ENCODE measurements at regions not wholly inside any gene's neighbourhood (a gene's known extent, or its start where the extent isn't known, plus 50 kb on each side); places are given as distances from the start of the nearest gene placed in this dataset.

DNA sequence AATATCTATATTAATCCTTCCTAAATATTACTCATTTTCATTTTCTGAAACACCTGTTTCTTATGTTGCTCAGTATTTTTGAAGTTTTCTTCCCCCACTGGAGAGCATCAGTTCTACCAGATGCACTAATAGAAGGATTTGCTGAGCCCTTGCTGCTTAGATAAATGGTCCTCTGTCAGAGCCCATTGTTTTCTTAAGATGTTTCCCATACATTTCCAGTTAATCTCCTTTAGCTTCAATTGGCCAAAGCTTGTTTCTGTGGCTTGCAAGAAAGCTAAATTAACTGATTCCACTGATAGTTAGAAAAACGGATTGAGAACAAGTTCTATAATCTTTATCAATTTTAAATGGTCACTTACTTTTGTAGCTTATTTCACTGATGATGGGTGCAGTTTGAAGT is 1425.5 kb downstream of the PCDH18 start:
- TF ChIP-seq, protein P1, sequence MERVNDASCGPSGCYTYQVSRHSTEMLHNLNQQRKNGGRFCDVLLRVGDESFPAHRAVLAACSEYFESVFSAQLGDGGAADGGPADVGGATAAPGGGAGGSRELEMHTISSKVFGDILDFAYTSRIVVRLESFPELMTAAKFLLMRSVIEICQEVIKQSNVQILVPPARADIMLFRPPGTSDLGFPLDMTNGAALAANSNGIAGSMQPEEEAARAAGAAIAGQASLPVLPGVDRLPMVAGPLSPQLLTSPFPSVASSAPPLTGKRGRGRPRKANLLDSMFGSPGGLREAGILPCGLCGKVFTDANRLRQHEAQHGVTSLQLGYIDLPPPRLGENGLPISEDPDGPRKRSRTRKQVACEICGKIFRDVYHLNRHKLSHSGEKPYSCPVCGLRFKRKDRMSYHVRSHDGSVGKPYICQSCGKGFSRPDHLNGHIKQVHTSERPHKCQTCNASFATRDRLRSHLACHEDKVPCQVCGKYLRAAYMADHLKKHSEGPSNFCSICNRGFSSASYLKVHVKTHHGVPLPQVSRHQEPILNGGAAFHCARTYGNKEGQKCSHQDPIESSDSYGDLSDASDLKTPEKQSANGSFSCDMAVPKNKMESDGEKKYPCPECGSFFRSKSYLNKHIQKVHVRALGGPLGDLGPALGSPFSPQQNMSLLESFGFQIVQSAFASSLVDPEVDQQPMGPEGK (CRISPR knock-in tag; IDR thresholded peaks at IDR 0.05; ENCODE audit: borderline replicate concordance), result no peak
- TF ChIP-seq PPARA (CRISPR knock-in tag; IDR thresholded peaks at IDR 0.05; ENCODE audit: borderline replicate concordance), result no peak
- TF ChIP-seq ZFP3 (CRISPR knock-in tag; IDR thresholded peaks at IDR 0.05), result no peak
- no peak for TF ChIP-seq GLIS3 (CRISPR knock-in tag; IDR thresholded peaks at IDR 0.05)
- no peak for TF ChIP-seq RARB (CRISPR knock-in tag; IDR thresholded peaks at IDR 0.05)
- no peak for TF ChIP-seq ZNF565 (CRISPR knock-in tag; conservative IDR thresholded peaks at IDR 0.05; ENCODE audit: low read depth)
- no peak for TF ChIP-seq ARNTL (CRISPR knock-in tag; IDR thresholded peaks at IDR 0.05; ENCODE audit: borderline replicate concordance, low read depth)

All from SK-N-SH treated with all-trans-retinoic acid at 6 μM for 48 hours (cell line).